ENCODE measurements at regions not wholly inside any gene's neighbourhood (a gene's known extent, or its start where the extent isn't known, plus 50 kb on each side); places are given as distances from the start of the nearest gene placed in this dataset.

GRCh38 chr12:47015381-47015780 lies 64.0 kb upstream of the PCED1B start:
- DNase-seq = no peak
- Histone ChIP-seq H2BK120ac (ENCODE audit: insufficient read depth, low read length, poor library complexity) (no peak overlapping the region), H4K91ac (ENCODE audit: low read depth, low read length) (no peak overlapping the region), H3K4ac (ENCODE audit: low read depth, low read length) (no peak overlapping the region), H3K36me3 (ENCODE audit: control insufficient read depth in 1 of 2, insufficient read depth in 2 of 2, low read length in 2 of 2) (no peaks in the 10 kb centered on the region), H2AK5ac (ENCODE audit: low read length) (no peak overlapping the region), H3K27me3 (ENCODE audit: insufficient read depth, low read length) (no peaks in the 10 kb centered on the region), H4K12ac (ENCODE audit: low read depth, low read length) (no peak overlapping the region), H2BK5ac (ENCODE audit: low read depth, low read length, poor library complexity) (no peak overlapping the region), H3K27ac (ENCODE audit: low read depth, low read length) (no peak overlapping the region), H3K4me2 (ENCODE audit: low read length) (no peak overlapping the region), H3K9ac (ENCODE audit: low read length) (no peak overlapping the region), H3K23ac (ENCODE audit: low read length) (no peak overlapping the region), H3K14ac (ENCODE audit: low read length) (no peak overlapping the region), H3K18ac (ENCODE audit: low read length) (no peak overlapping the region), H2BK12ac (ENCODE audit: low read length) (no peak overlapping the region), H3K9me3 (ENCODE audit: insufficient read depth, low read depth, low read length) (no peaks in the 10 kb centered on the region), H3K4me3 (ENCODE audit: low read depth, low read length) (no peak overlapping the region), H3K79me1 (ENCODE audit: low read length) (no peaks in the 10 kb centered on the region), H3K79me2 (ENCODE audit: control insufficient read depth, insufficient read depth, low read length, poor library complexity) (no peaks in the 10 kb centered on the region), H4K8ac (ENCODE audit: low read depth, low read length) (no peak overlapping the region), H3K4me1 (ENCODE audit: control insufficient read depth in 1 of 2, insufficient read depth in 2 of 2, low read length in 2 of 2) (no peaks in the 10 kb centered on the region), H2AFZ (ENCODE audit: insufficient read depth, low read length, poor library complexity) (no peak overlapping the region)
- WGBS (ENCODE audit: extremely low coverage, insufficient coverage, insufficient read length) = no CpG with 5 or more reads among the region's 1 CpG

- H3K36me3 ChIP-seq (ENCODE audit: control insufficient read depth in 1 of 2, insufficient read depth in 2 of 2, low read length in 2 of 2) = no peaks in the 10 kb centered on the region
- no peak overlapping the region for H3K14ac ChIP-seq (ENCODE audit: low read length)
- H3K4me3 ChIP-seq (ENCODE audit: low read depth, low read length) = no peak overlapping the region
- H3K9me3 ChIP-seq (ENCODE audit: insufficient read depth, low read depth, low read length) = no peaks in the 10 kb centered on the region
- H3K79me1 ChIP-seq (ENCODE audit: low read length) = no peaks in the 10 kb centered on the region
- no peak overlapping the region for H4K8ac ChIP-seq (ENCODE audit: low read depth, low read length)
- no peaks in the 10 kb centered on the region for H3K79me2 ChIP-seq (ENCODE audit: control insufficient read depth, insufficient read depth, low read length, poor library complexity)
- no peaks in the 10 kb centered on the region for H3K4me1 ChIP-seq (ENCODE audit: control insufficient read depth in 1 of 2, insufficient read depth in 2 of 2, low read length in 2 of 2)
- no peak overlapping the region for H3K9ac ChIP-seq (ENCODE audit: low read length)
- DNase-seq = no peak
- H2AK5ac ChIP-seq (ENCODE audit: low read length) = no peak overlapping the region
- no peak overlapping the region for H3K4me2 ChIP-seq (ENCODE audit: low read length)
- no peak overlapping the region for H3K27ac ChIP-seq (ENCODE audit: low read depth, low read length)
- no peak overlapping the region for H2BK12ac ChIP-seq (ENCODE audit: low read length)
- WGBS (ENCODE audit: extremely low coverage, insufficient coverage, insufficient read length) = no CpG with 5 or more reads among the region's 6 CpGs
- no peak overlapping the region for H2AFZ ChIP-seq (ENCODE audit: insufficient read depth, low read length, poor library complexity)
- no peak overlapping the region for H4K12ac ChIP-seq (ENCODE audit: low read depth, low read length)
- no peak overlapping the region for H4K91ac ChIP-seq (ENCODE audit: low read depth, low read length)
- H3K18ac ChIP-seq (ENCODE audit: low read length) = no peak overlapping the region
- H3K4ac ChIP-seq (ENCODE audit: low read depth, low read length) = no peak overlapping the region
- no peak overlapping the region for H2BK5ac ChIP-seq (ENCODE audit: low read depth, low read length, poor library complexity)
- no peak overlapping the region for H3K23ac ChIP-seq (ENCODE audit: low read length)
- H3K27me3 ChIP-seq (ENCODE audit: insufficient read depth, low read length) = no peaks in the 10 kb centered on the region
- no peak overlapping the region for H2BK120ac ChIP-seq (ENCODE audit: insufficient read depth, low read length, poor library complexity)
Measured at GRCh38 chr12:47017041-47017713, 62.2 kb upstream of the PCED1B start.

GRCh38 chr12:47017901-47018475 lies 61.4 kb upstream of the PCED1B start:
- Histone ChIP-seq H4K12ac (ENCODE audit: low read depth, low read length) (no peak overlapping the region), H3K4ac (ENCODE audit: low read depth, low read length) (no peak overlapping the region), H4K91ac (ENCODE audit: low read depth, low read length) (no peak overlapping the region), H3K4me3 (ENCODE audit: low read depth, low read length) (no peak overlapping the region), H3K9ac (ENCODE audit: low read length) (no peak overlapping the region), H2BK120ac (ENCODE audit: insufficient read depth, low read length, poor library complexity) (no peak overlapping the region), H2BK5ac (ENCODE audit: low read depth, low read length, poor library complexity) (no peak overlapping the region), H3K18ac (ENCODE audit: low read length) (no peak overlapping the region), H3K36me3 (ENCODE audit: control insufficient read depth in 1 of 2, insufficient read depth in 2 of 2, low read length in 2 of 2) (no peaks in the 10 kb centered on the region), H3K4me1 (ENCODE audit: control insufficient read depth in 1 of 2, insufficient read depth in 2 of 2, low read length in 2 of 2) (no peaks in the 10 kb centered on the region), H2AK5ac (ENCODE audit: low read length) (no peak overlapping the region), H3K27me3 (ENCODE audit: insufficient read depth, low read length) (no peaks in the 10 kb centered on the region), H3K14ac (ENCODE audit: low read length) (no peak overlapping the region), H3K79me2 (ENCODE audit: control insufficient read depth, insufficient read depth, low read length, poor library complexity) (no peaks in the 10 kb centered on the region), H3K4me2 (ENCODE audit: low read length) (no peak overlapping the region), H3K9me3 (ENCODE audit: insufficient read depth, low read depth, low read length) (no peaks in the 10 kb centered on the region), H2AFZ (ENCODE audit: insufficient read depth, low read length, poor library complexity) (no peak overlapping the region), H3K79me1 (ENCODE audit: low read length) (no peaks in the 10 kb centered on the region), H2BK12ac (ENCODE audit: low read length) (no peak overlapping the region), H3K23ac (ENCODE audit: low read length) (no peak overlapping the region), H3K27ac (ENCODE audit: low read depth, low read length) (no peak overlapping the region), H4K8ac (ENCODE audit: low read depth, low read length) (no peak overlapping the region)
- no CpG with 5 or more reads among the region's 2 CpGs for WGBS (ENCODE audit: extremely low coverage, insufficient coverage, insufficient read length)
- DNase-seq = peak in 1 of 2 donors; percentile 32

- Histone ChIP-seq H3K4ac (ENCODE audit: low read depth, low read length) (no peak overlapping the region), H2AK5ac (ENCODE audit: low read length) (no peak overlapping the region), H4K8ac (ENCODE audit: low read depth, low read length) (no peak overlapping the region), H3K9ac (ENCODE audit: low read length) (no peak overlapping the region), H4K91ac (ENCODE audit: low read depth, low read length) (no peak overlapping the region), H3K9me3 (ENCODE audit: insufficient read depth, low read depth, low read length) (no peaks in the 10 kb centered on the region), H3K79me2 (ENCODE audit: control insufficient read depth, insufficient read depth, low read length, poor library complexity) (no peaks in the 10 kb centered on the region), H3K79me1 (ENCODE audit: low read length) (no peaks in the 10 kb centered on the region), H3K27me3 (ENCODE audit: insufficient read depth, low read length) (no peaks in the 10 kb centered on the region), H3K23ac (ENCODE audit: low read length) (no peak overlapping the region), H3K4me1 (ENCODE audit: control insufficient read depth in 1 of 2, insufficient read depth in 2 of 2, low read length in 2 of 2) (peaks cover 0 to 4% of the 10 kb centered on the region in 2 experiments), H3K4me3 (ENCODE audit: low read depth, low read length) (no peak overlapping the region), H4K12ac (ENCODE audit: low read depth, low read length) (no peak overlapping the region), H3K4me2 (ENCODE audit: low read length) (no peak overlapping the region), H2BK12ac (ENCODE audit: low read length) (no peak overlapping the region), H2AFZ (ENCODE audit: insufficient read depth, low read length, poor library complexity) (no peak overlapping the region), H3K18ac (ENCODE audit: low read length) (no peak overlapping the region), H3K14ac (ENCODE audit: low read length) (no peak overlapping the region), H2BK5ac (ENCODE audit: low read depth, low read length, poor library complexity) (no peak overlapping the region), H3K36me3 (ENCODE audit: control insufficient read depth in 1 of 2, insufficient read depth in 2 of 2, low read length in 2 of 2) (no peaks in the 10 kb centered on the region), H3K27ac (ENCODE audit: low read depth, low read length) (no peak overlapping the region), H2BK120ac (ENCODE audit: insufficient read depth, low read length, poor library complexity) (no peak overlapping the region)
- DNase-seq = no peak
- WGBS (ENCODE audit: extremely low coverage, insufficient coverage, insufficient read length) = no CpG with 5 or more reads among the region's 7 CpGs
Measured at GRCh38 chr12:47020211-47020821, 59.1 kb upstream of the PCED1B start.
